ENCODE measurements at regions not wholly inside any gene's neighbourhood (a gene's known extent, or its start where the extent isn't known, plus 50 kb on each side); places are given as distances from the start of the nearest gene placed in this dataset.
A peak's percentile ranks its signal among the peaks of the same experiment; 100 is the strongest.

- intact Hi-C loops (cut with DNase I), result no loop called here
- ATAC-seq (no peak), DNase-seq (no peak)
- Histone ChIP-seq H3K27me3 (ENCODE audit: insufficient read depth in 3 of 3, low read length in 2 of 3) (no peaks in the 10 kb centered on the region), H3K4me1 (no peaks in the 10 kb centered on the region), H3K4me3 (no peak overlapping the region), H3K9me3 (no peaks in the 10 kb centered on the region), H3K36me3 (ENCODE audit: insufficient read depth in 1 of 2, low read depth in 1 of 2) (no peaks in the 10 kb centered on the region), H3K27ac (no peak overlapping the region)
- TF ChIP-seq CTCF (IDR thresholded peaks at IDR 0.05), result no peak
These were observed 62.7 kb upstream of the BRINP3 start for GRCh38 chr1:190540366-190540765.

GRCh38 chr1:190551638-190552037, 74.0 kb upstream of the BRINP3 start:
- no peaks in the 10 kb centered on the region for H3K27me3 ChIP-seq (ENCODE audit: insufficient read depth in 3 of 3, low read length in 2 of 3)
- no peak overlapping the region for H3K4me3 ChIP-seq
- intact Hi-C loops (cut with DNase I), result no loop called here
- no peak for DNase-seq
- H3K36me3 ChIP-seq (ENCODE audit: insufficient read depth in 1 of 2, low read depth in 1 of 2), result no peaks in the 10 kb centered on the region
- no peak for TF ChIP-seq CTCF (IDR thresholded peaks at IDR 0.05)
- 20 to 24% (median 22%) methylated on average over 1 of the region's 1 CpG for WGBS, 3 donors
- H3K27ac ChIP-seq, result no peak overlapping the region
- H3K9me3 ChIP-seq, result no peaks in the 10 kb centered on the region
- no peaks in the 10 kb centered on the region for H3K4me1 ChIP-seq
- no peak for ATAC-seq

GRCh38 chr1:190560161-190560681, 82.6 kb upstream of the BRINP3 start:
- WGBS, 3 donors, result 74 to 85% (median 83%) methylated on average over 1 of the region's 1 CpG
- no peak for ATAC-seq
- no peak for DNase-seq
- H3K27me3 ChIP-seq (ENCODE audit: insufficient read depth in 3 of 3, low read length in 2 of 3), result no peaks in the 10 kb centered on the region
- intact Hi-C loops (cut with DNase I), result no loop called here
- H3K9me3 ChIP-seq, result no peaks in the 10 kb centered on the region
- H3K36me3 ChIP-seq (ENCODE audit: insufficient read depth in 1 of 2, low read depth in 1 of 2), result no peaks in the 10 kb centered on the region
- H3K27ac ChIP-seq, result no peak overlapping the region
- TF ChIP-seq CTCF (IDR thresholded peaks at IDR 0.05), result no peak
- no peaks in the 10 kb centered on the region for H3K4me1 ChIP-seq
- H3K4me3 ChIP-seq, result no peak overlapping the region

GRCh38 chr1:190563230-190563629, 85.6 kb upstream of the BRINP3 start:
- no peak for ATAC-seq
- Histone ChIP-seq H3K4me3 (no peak overlapping the region), H3K27me3 (ENCODE audit: insufficient read depth in 3 of 3, low read length in 2 of 3) (no peaks in the 10 kb centered on the region), H3K27ac (no peak overlapping the region), H3K36me3 (ENCODE audit: insufficient read depth in 1 of 2, low read depth in 1 of 2) (no peaks in the 10 kb centered on the region), H3K4me1 (no peaks in the 10 kb centered on the region), H3K9me3 (no peaks in the 10 kb centered on the region)
- intact Hi-C loops (cut with DNase I), result no loop called here
- 88 to 90% (median 88%) methylated on average over 9 of the region's 9 CpGs for WGBS, 3 donors
- peak in 1 of 2 donors; percentile 29 for DNase-seq
- TF ChIP-seq CTCF (IDR thresholded peaks at IDR 0.05), result no peak

GRCh38 chr1:190564117-190564516, 86.5 kb upstream of the BRINP3 start:
- intact Hi-C loops (cut with DNase I), result no loop called here
- ATAC-seq, result no peak
- H3K36me3 ChIP-seq (ENCODE audit: insufficient read depth in 1 of 2, low read depth in 1 of 2), result no peaks in the 10 kb centered on the region
- no peak for TF ChIP-seq CTCF (IDR thresholded peaks at IDR 0.05)
- H3K27me3 ChIP-seq (ENCODE audit: insufficient read depth in 3 of 3, low read length in 2 of 3), result no peaks in the 10 kb centered on the region
- H3K9me3 ChIP-seq, result no peaks in the 10 kb centered on the region
- no peak overlapping the region for H3K4me3 ChIP-seq
- H3K27ac ChIP-seq, result no peak overlapping the region
- 79 to 88% (median 79%) methylated on average over 2 of the region's 2 CpGs for whole genome bisulfite sequencing, 3 donors
- no peaks in the 10 kb centered on the region for H3K4me1 ChIP-seq
- DNase-seq, result no peak

All from psoas muscle (tissue), 7 donors.